NB4 (cell line): ENCODE measurements at regions not wholly inside any gene's neighbourhood (a gene's known extent, or its start where the extent isn't known, plus 50 kb on each side); places are given as distances from the start of the nearest gene placed in this dataset.

Source experiments
- DNase-seq: peaks from one replicate; pipeline ENCODE4 v3.0.0; 2010; ENCODE audit warnings: low read depth
- H3K4me3 ChIP-seq: one replicate; pipeline ENCODE4 v1.5.1; 2011; ENCODE audit warnings: mild to moderate bottlenecking, low read depth, low read length, moderate library complexity
- MYC ChIP-seq: IDR thresholded peaks from 2 replicates; pipeline ENCODE4 v1.6.1; 2011; ENCODE audit warnings: low read depth, low read length
- POLR2A ChIP-seq: IDR thresholded peaks from 2 replicates; pipeline ENCODE4 v1.6.1; 2011; ENCODE audit warnings: mild to moderate bottlenecking; ENCODE audit not compliant: insufficient read length; ENCODE audit errors: extremely low read depth
- TF ChIP-seq, protein P1 (sequence below): IDR thresholded peaks from 2 replicates; pipeline ENCODE4 v1.6.1; 2011; ENCODE audit warnings: low read depth, low read length
- TF ChIP-seq, protein P2 (sequence below): IDR thresholded peaks from one replicate; pipeline ENCODE4 v1.5.1; 2012; ENCODE audit warnings: low read depth, low read length

DNA sequence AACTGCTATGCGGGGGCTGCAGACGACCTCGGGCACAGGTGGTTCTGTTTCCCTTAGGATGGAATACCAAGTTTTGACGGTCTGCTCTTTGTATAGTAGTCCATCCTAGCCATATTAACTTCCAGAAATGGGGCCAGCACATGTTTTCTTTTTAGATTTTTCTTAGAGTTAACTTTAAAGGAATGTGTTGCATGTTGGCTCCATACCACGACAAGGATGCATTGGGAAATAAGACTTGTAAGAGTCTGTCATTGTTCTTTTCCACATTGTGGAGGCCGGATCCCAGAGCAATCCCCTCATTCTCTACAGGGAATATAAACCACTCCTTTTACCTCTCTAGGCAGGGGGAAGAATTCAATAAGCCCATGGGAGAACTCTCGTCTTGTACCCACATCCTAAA, 87.1 kb upstream of the PLSCR4 start:
- DNase-seq: no peak
- TF ChIP-seq POLR2A (no peak), MYC (no peak)
- TF ChIP-seq, protein P1, sequence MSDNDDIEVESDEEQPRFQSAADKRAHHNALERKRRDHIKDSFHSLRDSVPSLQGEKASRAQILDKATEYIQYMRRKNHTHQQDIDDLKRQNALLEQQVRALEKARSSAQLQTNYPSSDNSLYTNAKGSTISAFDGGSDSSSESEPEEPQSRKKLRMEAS: no peak
- TF ChIP-seq, protein P2, sequence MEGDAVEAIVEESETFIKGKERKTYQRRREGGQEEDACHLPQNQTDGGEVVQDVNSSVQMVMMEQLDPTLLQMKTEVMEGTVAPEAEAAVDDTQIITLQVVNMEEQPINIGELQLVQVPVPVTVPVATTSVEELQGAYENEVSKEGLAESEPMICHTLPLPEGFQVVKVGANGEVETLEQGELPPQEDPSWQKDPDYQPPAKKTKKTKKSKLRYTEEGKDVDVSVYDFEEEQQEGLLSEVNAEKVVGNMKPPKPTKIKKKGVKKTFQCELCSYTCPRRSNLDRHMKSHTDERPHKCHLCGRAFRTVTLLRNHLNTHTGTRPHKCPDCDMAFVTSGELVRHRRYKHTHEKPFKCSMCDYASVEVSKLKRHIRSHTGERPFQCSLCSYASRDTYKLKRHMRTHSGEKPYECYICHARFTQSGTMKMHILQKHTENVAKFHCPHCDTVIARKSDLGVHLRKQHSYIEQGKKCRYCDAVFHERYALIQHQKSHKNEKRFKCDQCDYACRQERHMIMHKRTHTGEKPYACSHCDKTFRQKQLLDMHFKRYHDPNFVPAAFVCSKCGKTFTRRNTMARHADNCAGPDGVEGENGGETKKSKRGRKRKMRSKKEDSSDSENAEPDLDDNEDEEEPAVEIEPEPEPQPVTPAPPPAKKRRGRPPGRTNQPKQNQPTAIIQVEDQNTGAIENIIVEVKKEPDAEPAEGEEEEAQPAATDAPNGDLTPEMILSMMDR: no peak
- no peak overlapping the region for H3K4me3 ChIP-seq

DNA sequence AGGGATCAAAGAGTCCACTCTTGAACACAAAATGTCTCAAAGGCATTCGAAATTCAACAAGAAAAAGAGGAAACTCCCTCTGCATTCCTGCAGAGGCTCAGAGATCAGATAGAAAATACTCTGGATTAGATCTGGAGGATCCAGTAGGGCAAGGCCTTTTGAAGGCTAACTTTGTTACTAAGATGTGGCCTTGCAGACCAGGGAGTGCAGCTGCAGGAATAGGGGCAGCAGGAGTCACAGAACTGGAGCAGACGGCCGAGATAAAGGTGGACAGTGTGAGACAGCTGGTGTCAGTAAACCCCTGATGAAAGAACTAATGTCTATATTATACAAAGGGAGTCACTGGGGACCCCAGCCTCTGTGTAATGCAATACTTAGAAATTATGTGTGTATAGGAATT, 84.5 kb upstream of the PLSCR4 start:
- no peak overlapping the region for H3K4me3 ChIP-seq
- no peak for DNase-seq
- TF ChIP-seq MYC (no peak), POLR2A (no peak)
- TF ChIP-seq, protein P1: no peak
- TF ChIP-seq, protein P2: no peak

DNA sequence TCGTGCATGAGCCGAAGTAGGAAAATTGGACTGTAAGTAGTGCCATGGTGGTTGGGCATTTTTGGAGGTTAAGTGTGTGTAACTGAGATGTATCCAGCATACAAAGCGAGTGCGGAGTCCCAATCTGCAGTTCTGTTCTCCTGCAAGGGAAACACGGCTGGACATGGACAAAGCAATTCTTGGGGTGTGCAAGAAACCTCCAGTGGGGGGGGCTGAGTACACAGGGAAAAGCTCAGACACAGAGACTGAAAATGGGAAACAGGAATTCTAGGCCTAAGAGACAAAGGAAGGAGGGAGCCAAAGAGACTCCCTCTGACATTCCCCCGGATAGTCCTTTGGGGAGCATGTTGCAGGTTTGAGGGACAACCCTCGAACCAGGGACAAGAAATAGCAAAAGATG, 83.2 kb upstream of the PLSCR4 start:
- TF ChIP-seq, protein P1: no peak
- TF ChIP-seq POLR2A: no peak
- TF ChIP-seq, protein P2: no peak
- no peak for TF ChIP-seq MYC

DNA sequence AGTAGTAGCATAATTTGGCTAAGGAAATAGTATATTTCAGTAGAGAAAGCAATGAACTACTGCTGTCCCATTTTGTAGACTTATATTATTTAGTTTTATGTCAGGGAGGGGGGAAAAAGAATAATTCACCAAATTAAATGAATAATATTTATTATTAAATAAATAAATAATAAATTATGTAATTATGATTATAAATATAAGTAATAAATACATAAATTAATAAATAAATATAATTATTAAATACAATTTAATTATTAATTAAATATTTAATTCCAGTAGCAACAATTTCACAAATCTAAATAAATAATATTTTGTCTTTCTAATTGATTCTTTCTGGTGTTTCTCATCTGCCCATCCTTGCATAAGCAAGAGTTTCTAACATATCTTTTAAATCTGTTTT, 81.1 kb upstream of the PLSCR4 start:
- TF ChIP-seq, protein P1: no peak
- no peak for DNase-seq
- H3K4me3 ChIP-seq: no peak overlapping the region

More for the DNA sequence above, 83.2 kb upstream of the PLSCR4 start:
- no peak for DNase-seq
- H3K4me3 ChIP-seq: no peak overlapping the region

DNA sequence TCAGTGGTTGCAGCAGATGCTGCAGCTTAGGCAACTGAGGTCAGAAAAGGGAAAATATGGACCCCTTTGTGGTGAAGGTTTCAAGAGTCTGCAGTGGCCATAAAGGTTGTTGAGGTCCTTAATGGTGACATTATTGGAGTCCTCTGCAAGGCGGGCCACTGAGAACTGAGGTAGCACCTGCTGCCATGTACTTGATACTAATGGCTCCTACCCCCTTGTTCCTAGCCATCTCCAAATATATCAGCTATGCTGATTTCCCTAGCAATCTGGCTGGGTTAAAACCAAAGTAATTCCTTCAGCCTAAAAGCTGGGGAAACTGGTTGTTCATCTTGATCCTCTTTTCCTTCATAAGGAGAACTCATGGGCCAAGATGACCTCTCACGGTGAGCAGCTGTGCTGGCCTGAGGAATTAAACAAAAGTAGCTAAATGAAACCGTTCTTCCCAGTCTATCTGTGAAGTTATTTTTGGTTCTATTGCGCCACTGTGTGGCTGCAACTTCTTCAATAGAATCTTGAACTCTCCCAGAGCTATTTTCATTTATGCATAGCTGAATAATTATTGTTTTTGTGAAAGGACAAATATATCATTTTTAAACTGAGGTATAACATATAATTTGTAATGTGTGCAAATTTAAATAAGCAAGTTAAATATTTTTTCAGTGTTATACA, 76.1 kb upstream of the PLSCR4 start:
- H3K4me3 ChIP-seq: no peak overlapping the region
- DNase-seq: peak; percentile 33
- TF ChIP-seq, protein P1: no peak
- TF ChIP-seq, protein P2: peak; percentile 18
- no peak for TF ChIP-seq MYC

DNA sequence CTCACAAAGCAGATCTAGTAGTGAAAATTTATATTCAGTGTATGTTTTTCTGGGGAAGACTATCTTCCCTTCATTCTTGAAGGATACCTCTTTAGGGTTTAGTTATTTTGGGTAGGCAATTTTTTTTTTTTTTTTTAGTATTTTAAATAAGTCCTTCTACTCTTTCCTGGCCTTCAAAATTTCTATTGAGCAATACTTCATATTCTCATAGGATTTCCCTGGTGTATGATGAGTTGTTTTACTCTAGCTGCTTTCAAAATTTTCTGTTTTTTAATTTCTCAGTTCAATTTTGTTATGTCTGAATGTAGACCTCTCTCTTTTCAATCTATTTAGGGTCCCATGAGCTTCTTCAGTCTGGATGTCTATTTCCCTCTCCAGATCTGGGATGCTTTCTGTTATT, 74.3 kb upstream of the PLSCR4 start:
- H3K4me3 ChIP-seq: no peak overlapping the region
- TF ChIP-seq POLR2A (no peak), MYC (no peak)
- TF ChIP-seq, protein P2: no peak
- TF ChIP-seq, protein P1: no peak
- DNase-seq: no peak
